ENCODE measurements at regions not wholly inside any gene's neighbourhood (a gene's known extent, or its start where the extent isn't known, plus 50 kb on each side); places are given as distances from the start of the nearest gene placed in this dataset.

DNA sequence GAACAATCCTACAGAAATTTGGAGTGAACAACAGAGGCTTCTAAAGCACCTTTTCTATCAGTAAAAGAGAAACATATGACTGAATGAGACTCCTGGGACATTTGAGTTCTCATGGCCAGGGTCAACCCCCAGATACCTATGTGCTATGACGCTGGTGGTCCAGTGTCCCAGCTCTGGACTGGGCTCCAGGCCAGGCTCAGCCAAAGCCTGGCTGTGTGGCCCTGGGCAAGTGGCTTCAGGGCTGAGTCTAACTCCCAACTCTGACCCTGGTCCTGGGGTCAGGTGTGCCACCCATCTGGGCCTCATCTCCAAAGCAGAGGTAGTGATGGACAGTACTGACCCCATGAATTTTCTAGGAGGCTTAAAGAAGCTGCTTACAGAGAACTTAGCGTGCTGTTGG is 147.8 kb downstream of the FBLN2 start:
- DNase-seq, result no peak
- no peaks in the 10 kb centered on the region for H3K36me3 ChIP-seq (ENCODE audit: control insufficient read depth, insufficient read depth, low read length)
- WGBS (ENCODE audit: insufficient coverage), result 67% methylated on average over 1 of the region's 2 CpGs
- H3K4me1 ChIP-seq (ENCODE audit: control insufficient read depth, insufficient read depth, low read length), result peaks cover 14% of the 10 kb centered on the region
- H3K27me3 ChIP-seq (ENCODE audit: control insufficient read depth, insufficient read depth, low read length), result peaks cover 9% of the 10 kb centered on the region
- no peak overlapping the region for H3K27ac ChIP-seq (ENCODE audit: low read length)
- H3K4me3 ChIP-seq (ENCODE audit: low read length), result no peak overlapping the region
- H3K9me3 ChIP-seq (replicated peaks; ENCODE audit: control insufficient read depth, low read depth, low read length), result peaks cover 3% of the 10 kb centered on the region

DNA sequence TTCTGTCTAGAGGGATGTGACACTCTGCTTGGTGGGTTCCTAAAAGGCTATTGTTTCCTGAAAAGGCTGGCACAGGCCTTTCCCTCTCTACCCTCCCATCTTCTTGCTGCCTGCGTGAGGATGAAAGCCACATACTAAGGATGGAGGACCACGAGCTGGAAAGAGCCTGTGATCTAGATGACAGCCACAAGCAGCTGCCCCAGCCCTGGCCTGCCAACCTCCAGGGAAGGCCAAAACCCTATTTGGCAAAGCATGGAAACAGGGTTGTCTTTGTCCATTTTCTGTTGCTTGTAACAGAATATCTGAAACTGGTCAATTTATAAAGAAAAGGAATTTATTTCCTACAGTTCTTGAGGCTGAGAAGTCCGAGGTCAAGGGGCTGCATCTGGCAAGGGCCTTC is 144.5 kb downstream of the FBLN2 start:
- Histone ChIP-seq H3K4me3 (ENCODE audit: low read length) (no peak overlapping the region), H3K4me1 (ENCODE audit: control insufficient read depth, insufficient read depth, low read length) (peaks cover 41% of the 10 kb centered on the region), H3K36me3 (ENCODE audit: control insufficient read depth, insufficient read depth, low read length) (no peaks in the 10 kb centered on the region), H3K9me3 (replicated peaks; ENCODE audit: control insufficient read depth, low read depth, low read length) (peaks cover 3% of the 10 kb centered on the region), H3K27ac (ENCODE audit: low read length) (no peak overlapping the region), H3K27me3 (ENCODE audit: control insufficient read depth, insufficient read depth, low read length) (peaks cover 6% of the 10 kb centered on the region)
- DNase-seq, result peak; percentile 46
- no CpG with 5 or more reads among the region's 3 CpGs for WGBS (ENCODE audit: insufficient coverage)

GRCh38 chr3:13690636-13691035 is 141.7 kb downstream of the FBLN2 start:
- WGBS (ENCODE audit: insufficient coverage), result 3% methylated on average over 2 of the region's 2 CpGs
- H3K27me3 ChIP-seq (ENCODE audit: control insufficient read depth, insufficient read depth, low read length), result peaks cover 10% of the 10 kb centered on the region
- H3K36me3 ChIP-seq (ENCODE audit: control insufficient read depth, insufficient read depth, low read length), result no peaks in the 10 kb centered on the region
- DNase-seq, result peak; percentile 76
- peak overlapping the region; percentile 6 for H3K27ac ChIP-seq (ENCODE audit: low read length)
- peaks cover 52% of the 10 kb centered on the region for H3K4me1 ChIP-seq (ENCODE audit: control insufficient read depth, insufficient read depth, low read length)
- no peak overlapping the region for H3K4me3 ChIP-seq (ENCODE audit: low read length)
- H3K9me3 ChIP-seq (replicated peaks; ENCODE audit: control insufficient read depth, low read depth, low read length), result peaks cover 3% of the 10 kb centered on the region

DNA sequence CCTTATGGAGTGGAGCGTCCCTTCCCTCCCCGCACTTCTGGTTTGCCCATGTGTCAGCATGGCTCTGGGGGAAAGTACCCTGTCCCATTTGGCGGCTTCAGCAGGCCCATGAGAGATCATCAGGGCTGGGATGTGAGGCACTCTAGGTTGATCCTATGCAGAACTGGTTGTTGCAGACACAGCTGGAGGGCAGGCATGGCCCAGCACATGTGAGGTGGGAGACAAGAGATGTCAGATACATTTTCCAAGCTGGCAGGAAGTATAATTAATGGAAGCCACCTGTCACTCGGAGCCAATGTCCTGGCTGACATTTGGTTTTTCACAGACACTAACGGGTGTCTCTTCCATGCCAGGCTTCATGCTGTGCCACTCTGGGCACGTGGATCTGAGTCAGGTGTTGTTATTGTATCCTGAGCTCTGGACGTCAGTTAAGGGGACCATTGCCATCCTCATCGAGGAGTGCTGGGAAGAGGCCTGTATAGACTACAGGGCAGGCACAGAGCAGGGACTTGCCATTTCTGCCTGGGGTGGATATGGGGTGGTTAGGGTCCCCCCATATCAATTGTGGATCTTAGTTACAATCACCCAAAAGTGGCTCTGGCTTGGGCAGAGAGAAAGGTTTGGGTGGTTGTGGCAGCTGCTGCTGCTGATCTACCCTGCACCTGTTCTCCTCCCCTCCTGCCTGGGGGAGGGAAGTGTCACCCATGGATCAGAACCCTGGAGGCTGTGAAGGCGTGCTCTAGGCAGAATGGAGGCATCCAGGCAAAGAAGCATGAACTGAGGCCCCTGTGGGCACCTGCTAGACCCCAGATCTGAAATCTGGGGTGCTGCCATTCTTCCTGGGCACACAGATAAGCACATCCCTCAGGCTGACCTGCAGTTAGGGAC is 140.7 kb downstream of the FBLN2 start:
- H3K9me3 ChIP-seq (replicated peaks; ENCODE audit: control insufficient read depth, low read depth, low read length), result peaks cover 3% of the 10 kb centered on the region
- H3K4me3 ChIP-seq (ENCODE audit: low read length), result no peak overlapping the region
- peak; percentile 51 for DNase-seq
- no peaks in the 10 kb centered on the region for H3K36me3 ChIP-seq (ENCODE audit: control insufficient read depth, insufficient read depth, low read length)
- WGBS (ENCODE audit: insufficient coverage), result 54% methylated on average over 5 of the region's 9 CpGs
- H3K27ac ChIP-seq (ENCODE audit: low read length), result peak overlapping the region; percentile 35
- H3K4me1 ChIP-seq (ENCODE audit: control insufficient read depth, insufficient read depth, low read length), result peaks cover 52% of the 10 kb centered on the region
- H3K27me3 ChIP-seq (ENCODE audit: control insufficient read depth, insufficient read depth, low read length), result peaks cover 10% of the 10 kb centered on the region

DNA sequence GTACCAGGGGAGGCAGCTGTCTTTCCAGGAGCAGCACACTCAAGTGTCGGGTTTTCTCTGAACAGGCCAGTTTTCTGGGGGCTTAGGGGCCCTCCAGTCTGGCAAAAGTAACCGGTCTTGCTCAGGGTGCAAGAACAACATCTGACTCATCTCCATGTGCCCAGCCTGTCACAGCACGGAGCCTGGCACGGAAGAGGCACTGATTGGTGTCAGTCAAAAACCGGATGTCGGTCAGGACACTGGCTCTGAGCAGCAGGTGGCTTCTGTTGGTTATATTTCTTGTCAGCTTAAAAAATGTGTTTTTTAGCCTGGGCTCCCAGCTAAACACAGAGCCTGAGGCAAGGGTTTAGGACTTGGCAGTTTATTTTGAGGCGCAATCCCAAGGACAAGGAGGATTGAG is 139.9 kb downstream of the FBLN2 start:
- Histone ChIP-seq H3K36me3 (ENCODE audit: control insufficient read depth, insufficient read depth, low read length) (no peaks in the 10 kb centered on the region), H3K4me3 (ENCODE audit: low read length) (no peak overlapping the region), H3K27me3 (ENCODE audit: control insufficient read depth, insufficient read depth, low read length) (peaks cover 11% of the 10 kb centered on the region), H3K4me1 (ENCODE audit: control insufficient read depth, insufficient read depth, low read length) (peaks cover 49% of the 10 kb centered on the region), H3K9me3 (replicated peaks; ENCODE audit: control insufficient read depth, low read depth, low read length) (peaks cover 3% of the 10 kb centered on the region), H3K27ac (ENCODE audit: low read length) (no peak overlapping the region)
- WGBS (ENCODE audit: insufficient coverage), result 80% methylated on average over 6 of the region's 7 CpGs
- no peak for DNase-seq

DNA sequence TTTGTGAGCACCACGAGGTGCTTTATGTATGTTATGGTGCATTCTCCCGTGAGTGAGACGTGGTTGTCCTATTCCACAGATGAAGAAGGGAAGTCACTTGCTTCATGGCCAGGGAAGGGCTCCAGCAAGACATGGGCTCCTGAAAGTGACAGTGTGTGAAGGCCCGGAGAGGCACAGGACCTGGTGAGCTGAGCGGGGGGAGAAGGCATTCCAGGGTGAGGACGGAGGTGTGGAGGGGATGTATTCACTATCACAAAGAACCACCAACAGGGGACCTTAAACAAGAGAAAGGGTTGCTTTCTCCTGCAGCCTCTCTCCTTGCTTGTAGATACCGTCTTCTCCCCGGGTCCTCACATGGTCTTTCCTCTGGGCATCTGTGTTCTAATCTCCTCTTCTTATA is 139.1 kb downstream of the FBLN2 start:
- Histone ChIP-seq H3K4me3 (ENCODE audit: low read length) (no peak overlapping the region), H3K27me3 (ENCODE audit: control insufficient read depth, insufficient read depth, low read length) (peaks cover 11% of the 10 kb centered on the region), H3K9me3 (replicated peaks; ENCODE audit: control insufficient read depth, low read depth, low read length) (peaks cover 3% of the 10 kb centered on the region), H3K27ac (ENCODE audit: low read length) (no peak overlapping the region), H3K36me3 (ENCODE audit: control insufficient read depth, insufficient read depth, low read length) (no peaks in the 10 kb centered on the region), H3K4me1 (ENCODE audit: control insufficient read depth, insufficient read depth, low read length) (peaks cover 41% of the 10 kb centered on the region)
- no peak for DNase-seq
- WGBS (ENCODE audit: insufficient coverage), result 80% methylated on average over 3 of the region's 8 CpGs
